ENCODE measurements at regions not wholly inside any gene's neighbourhood (a gene's known extent, or its start where the extent isn't known, plus 50 kb on each side); places are given as distances from the start of the nearest gene placed in this dataset.

DNA sequence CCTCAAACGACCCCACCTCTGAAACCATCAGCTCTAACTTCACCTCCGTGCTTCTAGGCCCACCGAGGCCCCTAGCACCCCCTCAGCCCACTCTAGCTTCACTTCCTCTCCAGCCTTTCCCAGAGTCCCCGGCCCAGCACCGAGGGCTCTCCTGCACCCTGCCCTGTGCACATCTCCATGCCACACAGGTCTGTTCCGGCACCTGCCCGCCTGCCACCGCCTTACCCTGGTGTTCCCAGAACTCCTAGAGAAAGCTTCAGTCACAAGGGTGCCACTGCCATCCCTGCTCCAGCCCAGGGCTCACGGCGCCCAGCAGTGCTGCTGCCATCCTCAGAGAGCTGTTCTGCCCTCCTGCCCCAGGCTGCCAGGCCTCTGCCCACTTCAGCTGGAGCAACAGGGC, 61.3 kb upstream of the INSIG1 start:
- TF ChIP-seq, protein P1, sequence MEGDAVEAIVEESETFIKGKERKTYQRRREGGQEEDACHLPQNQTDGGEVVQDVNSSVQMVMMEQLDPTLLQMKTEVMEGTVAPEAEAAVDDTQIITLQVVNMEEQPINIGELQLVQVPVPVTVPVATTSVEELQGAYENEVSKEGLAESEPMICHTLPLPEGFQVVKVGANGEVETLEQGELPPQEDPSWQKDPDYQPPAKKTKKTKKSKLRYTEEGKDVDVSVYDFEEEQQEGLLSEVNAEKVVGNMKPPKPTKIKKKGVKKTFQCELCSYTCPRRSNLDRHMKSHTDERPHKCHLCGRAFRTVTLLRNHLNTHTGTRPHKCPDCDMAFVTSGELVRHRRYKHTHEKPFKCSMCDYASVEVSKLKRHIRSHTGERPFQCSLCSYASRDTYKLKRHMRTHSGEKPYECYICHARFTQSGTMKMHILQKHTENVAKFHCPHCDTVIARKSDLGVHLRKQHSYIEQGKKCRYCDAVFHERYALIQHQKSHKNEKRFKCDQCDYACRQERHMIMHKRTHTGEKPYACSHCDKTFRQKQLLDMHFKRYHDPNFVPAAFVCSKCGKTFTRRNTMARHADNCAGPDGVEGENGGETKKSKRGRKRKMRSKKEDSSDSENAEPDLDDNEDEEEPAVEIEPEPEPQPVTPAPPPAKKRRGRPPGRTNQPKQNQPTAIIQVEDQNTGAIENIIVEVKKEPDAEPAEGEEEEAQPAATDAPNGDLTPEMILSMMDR (conservative IDR thresholded peaks at IDR 0.05; ENCODE audit: low read depth in 2 of 2) = no peak
- TF ChIP-seq EZH2 (IDR thresholded peaks at IDR 0.05; ENCODE audit: low read depth, unreplicated experiment) = no peak
- no peak for TF ChIP-seq JUNB (IDR thresholded peaks at IDR 0.05; ENCODE audit: unreplicated experiment)

All from GM23338 (cell line).